ENCODE measurements at regions not wholly inside any gene's neighbourhood (a gene's known extent, or its start where the extent isn't known, plus 50 kb on each side); places are given as distances from the start of the nearest gene placed in this dataset.

- Histone ChIP-seq H3K36me3 (ENCODE audit: control insufficient read depth, insufficient read depth, low read length) (no peaks in the 10 kb centered on the region), H4K8ac (ENCODE audit: low read depth in 2 of 2, low read length in 2 of 2) (no peak overlapping the region), H3K9me1 (ENCODE audit: insufficient read depth, low read length) (no peaks in the 10 kb centered on the region), H3K27me3 (ENCODE audit: control insufficient read depth, insufficient read depth, low read length) (no peaks in the 10 kb centered on the region), H2BK120ac (ENCODE audit: low read depth, low read length) (no peak overlapping the region), H3K4ac (ENCODE audit: low read depth, low read length) (no peak overlapping the region), H2BK20ac (ENCODE audit: low read depth, low read length) (no peak overlapping the region), H3K4me2 (ENCODE audit: low read depth, low read length) (no peak overlapping the region), H2BK5ac (ENCODE audit: low read depth, low read length, poor library complexity, severe bottlenecking) (no peak overlapping the region), H3K79me1 (ENCODE audit: low read depth in 1 of 2, low read length in 2 of 2) (no peaks in the 10 kb centered on the region), H3K23ac (ENCODE audit: low read depth, low read length) (no peak overlapping the region), H3K56ac (ENCODE audit: extremely low read depth, insufficient read depth, low read length) (no peak overlapping the region), H4K91ac (ENCODE audit: insufficient read depth, low read depth, low read length) (no peak overlapping the region), H4K5ac (ENCODE audit: low read depth, low read length) (no peak overlapping the region), H2AFZ (replicated peaks; ENCODE audit: low read length, poor library complexity) (no peak overlapping the region), H3K27ac (ENCODE audit: insufficient read depth, low read length) (no peak overlapping the region), H3K14ac (replicated peaks; ENCODE audit: low read depth, low read length) (no peak overlapping the region), H3K4me1 (ENCODE audit: control insufficient read depth, insufficient read depth, low read length) (no peaks in the 10 kb centered on the region), H2BK15ac (ENCODE audit: low read depth, low read length) (no peak overlapping the region), H3K9ac (ENCODE audit: low read depth, low read length) (no peak overlapping the region), H4K20me1 (ENCODE audit: insufficient read depth, low read length) (no peaks in the 10 kb centered on the region), H3K4me3 (ENCODE audit: insufficient read depth, low read depth, low read length) (no peak overlapping the region), H2AK9ac (replicated peaks; ENCODE audit: low read depth, low read length, poor library complexity) (no peak overlapping the region), H3K9me3 (ENCODE audit: control insufficient read depth, insufficient read depth, low read length) (no peaks in the 10 kb centered on the region; the same call in 1 of the 2 replicates), H2AK5ac (ENCODE audit: low read depth, low read length) (no peak overlapping the region), H3K18ac (ENCODE audit: low read depth, low read length) (no peak overlapping the region)
- DNase-seq (no peak), ATAC-seq (ENCODE audit: low read depth) (no peak)
- no peak for TF ChIP-seq POLR2A (IDR thresholded peaks at IDR 0.05; ENCODE audit: low read depth, low read length)
- no peak for TF ChIP-seq MAZ (IDR thresholded peaks at IDR 0.05; ENCODE audit: borderline replicate concordance, low read depth, low read length)
- no peak for TF ChIP-seq BHLHE40 (IDR thresholded peaks at IDR 0.05; ENCODE audit: low read depth, low read length)
- TF ChIP-seq FOS (IDR thresholded peaks at IDR 0.05; ENCODE audit: low read depth, low read length), result no peak
- TF ChIP-seq USF2 (IDR thresholded peaks at IDR 0.05; ENCODE audit: low read depth, low read length), result no peak
- no peak for TF ChIP-seq RCOR1 (IDR thresholded peaks at IDR 0.05; ENCODE audit: insufficient replicate concordance, low read length)
- TF ChIP-seq ELK1 (IDR thresholded peaks at IDR 0.05; ENCODE audit: borderline replicate concordance, low read depth, low read length), result no peak
- no CpG with 5 or more reads among the region's 7 CpGs for WGBS, 2 experiments (ENCODE audit: extremely low coverage in 2 of 2, insufficient read length in 1 of 2)
- BruUV-seq (replicated peaks), result no TSS peak
- CTCF ChIA-PET, result no interaction called here
- intact Hi-C loops (cut with micrococcal nuclease) (no loop called here), in situ Hi-C loops (cut with MboI; ENCODE audit: low sequenced_read_pairs) (no loop called here), dilution Hi-C loops (cut with HindIII; ENCODE audit: low sequenced_read_pairs, unreplicated experiment) (no loop called here)
- POLR2A ChIA-PET (ENCODE audit: unreplicated experiment), result no interaction called here
Observed at GRCh38 chr11:80519596-80520506, 1079.0 kb upstream of the TENM4 start.
